Esophagus squamous epithelium (tissue), 5 donors: ENCODE measurements at regions not wholly inside any gene's neighbourhood (a gene's known extent, or its start where the extent isn't known, plus 50 kb on each side); places are given as distances from the start of the nearest gene placed in this dataset.

Experiments used
- DNase-seq: peaks from one replicate; lab custom pipeline; 2025; lab: John Stamatoyannopoulos, UW
- H3K27ac ChIP-seq, 4 donors: fragments of 200-600 bp; sonication (generic); one replicate each; pipeline ENCODE4 v1.5.1; 2016 to 2019; ENCODE audit warnings: mild to moderate bottlenecking in 1 of 4
- H3K27me3 ChIP-seq, 4 donors: fragments of 200-600 bp; sonication (generic); 1 replicate in 3 of 4; 2 replicates in 1 of 4; pipeline versions ENCODE4 v1.5.1 to v1.6.0; 2017 to 2021; ENCODE audit warnings: antibody characterized with exemption in 1 of 4
- H3K36me3 ChIP-seq, 3 donors: fragments of 200-600 bp; sonication (generic); one replicate each; pipeline ENCODE4 v1.5.1; 2016 to 2019
- H3K4me1 ChIP-seq, 3 donors: fragments of 200-600 bp; sonication (generic); one replicate each; pipeline ENCODE4 v1.5.1; 2017 to 2019
- H3K4me3 ChIP-seq, 4 donors: fragments of 200-600 bp; sonication (generic); 1 replicate in 3 of 4; 2 replicates in 1 of 4; pipeline ENCODE4 v1.5.1; 2016 to 2019; ENCODE audit warnings: mild to moderate bottlenecking in 2 of 4, moderate library complexity in 1 of 4
- H3K9me3 ChIP-seq, 3 donors: fragments of 200-600 bp; sonication (generic); one replicate each; pipeline ENCODE4 v1.5.1; 2016 to 2019
- POLR2A ChIP-seq, 4 donors: fragments of 450-650 bp; IDR thresholded peaks; one replicate each; pipeline ENCODE4 v1.6.1; 2017; ENCODE audit warnings: antibody characterized with exemption in 4 of 4, mild to moderate bottlenecking in 4 of 4, moderate library complexity in 3 of 4
- whole genome bisulfite sequencing, 2 donors: methylation state at CpG; one replicate each; pipeline ENCODE4 v1.1.5; 2018; 5-methylcytosine and 5-hydroxymethylcytosine counted together
- intact Hi-C: fragments of 100-400 bp; cut with DNase I; formaldehyde crosslinking; loops from one replicate; pipeline ENCODE4 v1.15.0; 2022
- TF ChIP-seq, protein P1 (sequence below), 6 experiments: fragments of 450-650 bp in 4 of 6; fragments of 200-600 bp in 2 of 6; sonication (generic) in 2 of 6; IDR thresholded peaks; one replicate each; pipeline ENCODE4 v1.5.1; 2016 to 2019; ENCODE audit warnings: antibody characterized with exemption in 6 of 6, mild to moderate bottlenecking in 4 of 6, moderate library complexity in 4 of 6
- donor health status: DM: yes; HTN: yes; CAD: no.

- H3K27me3 ChIP-seq = peaks cover 0 to 60% (median 0%) of the 10 kb centered on the region in 4 donors
- H3K36me3 ChIP-seq = no peaks in the 10 kb centered on the region
- DNase-seq = no peak
- TF ChIP-seq, protein P1, sequence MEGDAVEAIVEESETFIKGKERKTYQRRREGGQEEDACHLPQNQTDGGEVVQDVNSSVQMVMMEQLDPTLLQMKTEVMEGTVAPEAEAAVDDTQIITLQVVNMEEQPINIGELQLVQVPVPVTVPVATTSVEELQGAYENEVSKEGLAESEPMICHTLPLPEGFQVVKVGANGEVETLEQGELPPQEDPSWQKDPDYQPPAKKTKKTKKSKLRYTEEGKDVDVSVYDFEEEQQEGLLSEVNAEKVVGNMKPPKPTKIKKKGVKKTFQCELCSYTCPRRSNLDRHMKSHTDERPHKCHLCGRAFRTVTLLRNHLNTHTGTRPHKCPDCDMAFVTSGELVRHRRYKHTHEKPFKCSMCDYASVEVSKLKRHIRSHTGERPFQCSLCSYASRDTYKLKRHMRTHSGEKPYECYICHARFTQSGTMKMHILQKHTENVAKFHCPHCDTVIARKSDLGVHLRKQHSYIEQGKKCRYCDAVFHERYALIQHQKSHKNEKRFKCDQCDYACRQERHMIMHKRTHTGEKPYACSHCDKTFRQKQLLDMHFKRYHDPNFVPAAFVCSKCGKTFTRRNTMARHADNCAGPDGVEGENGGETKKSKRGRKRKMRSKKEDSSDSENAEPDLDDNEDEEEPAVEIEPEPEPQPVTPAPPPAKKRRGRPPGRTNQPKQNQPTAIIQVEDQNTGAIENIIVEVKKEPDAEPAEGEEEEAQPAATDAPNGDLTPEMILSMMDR (IDR thresholded peaks at IDR 0.05) = no peak
- no peak for TF ChIP-seq POLR2A (IDR thresholded peaks at IDR 0.05)
- intact Hi-C loops = no loop called here
- H3K9me3 ChIP-seq = no peaks in the 10 kb centered on the region
- no peak overlapping the region for H3K4me3 ChIP-seq
- WGBS, 2 donors = 49 to 50% methylated on average over 2 of the region's 2 CpGs
- H3K27ac ChIP-seq = no peak overlapping the region
- no peaks in the 10 kb centered on the region for H3K4me1 ChIP-seq
Observed at GRCh38 chr5:77569409-77569808, 69.1 kb downstream of the OTP start.

DNA sequence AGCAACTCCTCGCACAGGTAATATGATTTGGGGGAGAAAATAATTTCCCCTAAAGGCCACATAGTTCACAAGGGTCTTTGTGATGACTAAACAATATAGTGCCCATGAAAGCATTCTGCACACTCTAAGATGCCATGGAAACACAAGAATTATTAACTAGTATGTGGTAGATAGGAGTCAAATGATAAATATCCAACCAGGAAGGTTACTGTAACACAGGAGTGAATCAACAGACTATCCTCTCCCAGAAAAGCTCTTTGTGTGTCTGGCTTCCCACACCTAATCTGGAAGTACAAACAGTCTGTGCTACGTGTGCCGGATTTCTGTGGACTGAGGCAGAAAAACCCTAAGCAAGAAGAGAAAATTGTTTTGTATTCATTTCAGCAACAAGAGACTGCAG, 70.0 kb downstream of the OTP start:
- no peak overlapping the region for H3K27ac ChIP-seq
- intact Hi-C loops = no loop called here
- WGBS, 2 donors = 38 to 43% methylated on average over 3 of the region's 3 CpGs
- H3K36me3 ChIP-seq = no peaks in the 10 kb centered on the region
- no peak overlapping the region for H3K4me3 ChIP-seq
- H3K4me1 ChIP-seq = no peaks in the 10 kb centered on the region
- TF ChIP-seq, protein P1 (IDR thresholded peaks at IDR 0.05) = no peak
- TF ChIP-seq POLR2A (IDR thresholded peaks at IDR 0.05) = no peak
- H3K9me3 ChIP-seq = no peaks in the 10 kb centered on the region
- peaks cover 0 to 52% (median 0%) of the 10 kb centered on the region in 4 donors for H3K27me3 ChIP-seq
- DNase-seq = no peak

DNA sequence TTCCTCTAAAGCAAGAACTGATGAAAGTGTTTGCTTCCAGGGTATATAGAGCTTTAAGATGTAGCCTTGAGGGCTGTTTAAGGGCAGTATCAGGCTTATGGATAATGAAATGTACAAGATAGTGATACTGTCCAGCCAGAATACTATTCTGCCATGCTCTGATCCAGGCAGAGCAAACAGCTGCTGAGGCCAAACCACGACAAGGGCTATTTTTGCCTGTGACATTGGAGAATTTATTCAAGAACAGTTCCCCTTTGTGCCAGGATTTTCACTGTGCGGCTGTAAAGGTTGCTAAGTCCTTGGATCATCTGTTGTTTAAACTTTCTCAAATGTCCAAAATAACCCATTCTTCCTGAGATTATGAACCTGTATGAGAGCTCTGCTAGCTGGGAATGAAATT, 70.4 kb downstream of the OTP start:
- WGBS, 2 donors = 14 to 20% methylated on average over 2 of the region's 2 CpGs

DNA sequence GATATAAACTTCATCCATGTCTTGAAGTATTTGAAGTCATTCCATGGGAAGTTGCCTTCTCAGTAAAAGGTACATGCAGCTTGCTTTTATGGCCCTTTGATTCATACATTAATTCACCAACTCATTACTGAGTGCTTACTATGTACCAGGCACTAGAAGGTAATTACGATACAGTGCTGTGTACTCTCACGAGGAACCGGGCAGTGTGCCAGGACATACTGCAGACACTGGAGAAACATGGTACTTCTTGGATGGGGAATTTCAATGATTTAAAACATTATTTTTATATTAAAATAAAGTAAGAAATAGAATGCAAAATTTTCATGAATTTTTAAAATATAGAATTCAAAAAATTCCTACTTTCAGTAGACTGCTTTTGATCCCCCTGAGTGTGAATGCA, 71.4 kb upstream of the WDR41 start:
- 73 to 80% methylated on average over 3 of the region's 3 CpGs for WGBS, 2 donors
- TF ChIP-seq, protein P1 (IDR thresholded peaks at IDR 0.05) = no peak
- TF ChIP-seq POLR2A (IDR thresholded peaks at IDR 0.05) = no peak

More for the DNA sequence above, 70.4 kb downstream of the OTP start:
- H3K36me3 ChIP-seq = no peaks in the 10 kb centered on the region
- intact Hi-C loops = no loop called here
- H3K27me3 ChIP-seq = peaks cover 0 to 49% (median 0%) of the 10 kb centered on the region in 4 donors
- no peak overlapping the region for H3K27ac ChIP-seq
- H3K9me3 ChIP-seq = no peaks in the 10 kb centered on the region
- DNase-seq = no peak
- no peak overlapping the region for H3K4me3 ChIP-seq
- TF ChIP-seq, protein P1 (IDR thresholded peaks at IDR 0.05) = no peak
- no peak for TF ChIP-seq POLR2A (IDR thresholded peaks at IDR 0.05)
- H3K4me1 ChIP-seq = no peaks in the 10 kb centered on the region

DNA sequence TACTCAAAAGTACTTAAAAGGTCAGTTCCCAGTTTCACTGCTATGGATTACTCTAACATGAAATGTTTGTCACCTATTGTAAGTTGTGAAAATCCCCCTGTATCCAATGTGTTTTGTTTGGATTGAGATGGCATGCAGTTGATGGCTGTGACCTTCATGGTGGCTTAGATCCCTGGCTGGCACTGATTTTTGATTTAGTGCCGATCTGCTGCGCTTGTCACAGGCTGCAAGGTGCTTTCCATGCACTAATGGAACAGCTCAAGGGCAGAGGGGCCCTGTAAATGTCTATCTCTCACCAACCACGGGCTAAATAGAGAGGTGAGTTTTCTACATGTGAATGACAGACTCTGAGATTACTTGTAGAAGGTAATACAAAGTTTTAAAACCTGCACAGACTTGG, 69.8 kb upstream of the WDR41 start:
- peaks cover 0 to 19% (median 0%) of the 10 kb centered on the region in 4 donors for H3K27me3 ChIP-seq
- DNase-seq = no peak
- TF ChIP-seq POLR2A (IDR thresholded peaks at IDR 0.05) = no peak
- TF ChIP-seq, protein P1 (IDR thresholded peaks at IDR 0.05) = no peak
- H3K9me3 ChIP-seq = no peaks in the 10 kb centered on the region
- no peaks in the 10 kb centered on the region for H3K36me3 ChIP-seq
- intact Hi-C loops = no loop called here
- H3K4me3 ChIP-seq = no peak overlapping the region
- no peak overlapping the region for H3K27ac ChIP-seq
- H3K4me1 ChIP-seq = no peaks in the 10 kb centered on the region
- 44 to 48% methylated on average over 3 of the region's 3 CpGs for WGBS, 2 donors

More for the DNA sequence above, 71.4 kb upstream of the WDR41 start:
- Histone ChIP-seq H3K4me1 (no peaks in the 10 kb centered on the region), H3K9me3 (no peaks in the 10 kb centered on the region), H3K27me3 (peaks cover 0 to 32% (median 0%) of the 10 kb centered on the region in 4 donors), H3K4me3 (no peak overlapping the region), H3K27ac (no peak overlapping the region), H3K36me3 (no peaks in the 10 kb centered on the region)
- DNase-seq = no peak
- intact Hi-C loops = no loop called here
